ENCODE measurements at regions not wholly inside any gene's neighbourhood (a gene's known extent, or its start where the extent isn't known, plus 50 kb on each side); places are given as distances from the start of the nearest gene placed in this dataset.

- BruUV-seq (replicated peaks) = no TSS peak
- no peak for TF ChIP-seq CTCF (conservative IDR thresholded peaks at IDR 0.05; ENCODE audit: low read depth, low read length)
- intact Hi-C loops (cut with micrococcal nuclease; ENCODE audit: unreplicated experiment) = no loop called here
- DNase-seq (ENCODE audit: low spot score) = no peak
- H3K4me3 ChIP-seq (ENCODE audit: low read depth, low read length, poor library complexity, severe bottlenecking) = no peak overlapping the region
- H3K4me1 ChIP-seq (ENCODE audit: insufficient read depth, low read length, poor library complexity, severe bottlenecking) = no peaks in the 10 kb centered on the region
- POLR2A ChIA-PET (ENCODE audit: low non-redundant PET) = no interaction called here
- CTCF ChIA-PET = no interaction called here
- H3K27me3 ChIP-seq (replicated peaks; ENCODE audit: insufficient read depth, low read depth, low read length, poor library complexity) = no peaks in the 10 kb centered on the region
- no peaks in the 10 kb centered on the region for H3K9me3 ChIP-seq (ENCODE audit: low read depth, low read length, poor library complexity, severe bottlenecking)
- H3K27ac ChIP-seq (ENCODE audit: low read depth, low read length, poor library complexity, severe bottlenecking) = no peak overlapping the region
- no peaks in the 10 kb centered on the region for H3K36me3 ChIP-seq (ENCODE audit: insufficient read depth, low read length, poor library complexity, severe bottlenecking)
These were observed 531.9 kb upstream of the MAN1A1 start for GRCh38 chr6:119881416-119881815.

- intact Hi-C loops (cut with micrococcal nuclease; ENCODE audit: unreplicated experiment) = no loop called here
- no peak overlapping the region for H3K4me3 ChIP-seq (ENCODE audit: low read depth, low read length, poor library complexity, severe bottlenecking)
- H3K27me3 ChIP-seq (replicated peaks; ENCODE audit: insufficient read depth, low read depth, low read length, poor library complexity) = no peaks in the 10 kb centered on the region
- no peaks in the 10 kb centered on the region for H3K4me1 ChIP-seq (ENCODE audit: insufficient read depth, low read length, poor library complexity, severe bottlenecking)
- TF ChIP-seq EZH2 (IDR thresholded peaks at IDR 0.05; ENCODE audit: borderline replicate concordance, low read depth, low read length, poor library complexity, severe bottlenecking) (no peak), CTCF (conservative IDR thresholded peaks at IDR 0.05; ENCODE audit: low read depth, low read length) (no peak)
- ChIA-PET POLR2A (ENCODE audit: low non-redundant PET) (no interaction called here), CTCF (no interaction called here)
- no peaks in the 10 kb centered on the region for H3K9me3 ChIP-seq (ENCODE audit: low read depth, low read length, poor library complexity, severe bottlenecking)
- no peak for DNase-seq (ENCODE audit: low spot score)
- no peaks in the 10 kb centered on the region for H3K36me3 ChIP-seq (ENCODE audit: insufficient read depth, low read length, poor library complexity, severe bottlenecking)
- H3K27ac ChIP-seq (ENCODE audit: low read depth, low read length, poor library complexity, severe bottlenecking) = no peak overlapping the region
- no TSS peak for BruUV-seq (replicated peaks)
These were observed 531.3 kb upstream of the MAN1A1 start for GRCh38 chr6:119880840-119881239.

- H3K9me3 ChIP-seq (ENCODE audit: low read depth, low read length, poor library complexity, severe bottlenecking) = no peaks in the 10 kb centered on the region
- no peak overlapping the region for H3K27ac ChIP-seq (ENCODE audit: low read depth, low read length, poor library complexity, severe bottlenecking)
- ChIA-PET POLR2A (ENCODE audit: low non-redundant PET) (no interaction called here), CTCF (no interaction called here)
- intact Hi-C loops (cut with micrococcal nuclease; ENCODE audit: unreplicated experiment) = no loop called here
- BruUV-seq (replicated peaks) = no TSS peak
- H3K4me1 ChIP-seq (ENCODE audit: insufficient read depth, low read length, poor library complexity, severe bottlenecking) = no peaks in the 10 kb centered on the region
- H3K4me3 ChIP-seq (ENCODE audit: low read depth, low read length, poor library complexity, severe bottlenecking) = no peak overlapping the region
- no peak for DNase-seq (ENCODE audit: low spot score)
- H3K36me3 ChIP-seq (ENCODE audit: insufficient read depth, low read length, poor library complexity, severe bottlenecking) = no peaks in the 10 kb centered on the region
- no peaks in the 10 kb centered on the region for H3K27me3 ChIP-seq (replicated peaks; ENCODE audit: insufficient read depth, low read depth, low read length, poor library complexity)
- TF ChIP-seq EZH2 (IDR thresholded peaks at IDR 0.05; ENCODE audit: borderline replicate concordance, low read depth, low read length, poor library complexity, severe bottlenecking) (no peak), CTCF (conservative IDR thresholded peaks at IDR 0.05; ENCODE audit: low read depth, low read length) (no peak)
These were observed 530.2 kb upstream of the MAN1A1 start for GRCh38 chr6:119879731-119880130.
